Upper lobe of right lung (tissue), 1 donor: ENCODE measurements at regions not wholly inside any gene's neighbourhood (a gene's known extent, or its start where the extent isn't known, plus 50 kb on each side); places are given as distances from the start of the nearest gene placed in this dataset.

ENCODE experiments used
- ATAC-seq: fragments of 200-7000 bp; cut with Tn5 transposase; one replicate; pipeline ENCODE4 v1.9.1; 2020; ENCODE audit warnings: mild to moderate bottlenecking, moderate library complexity
- DNase-seq: peaks from one replicate; pipeline ENCODE4 v3.0.0-alpha.2; 2020
- H3K27ac ChIP-seq: fragments of 200-600 bp; one replicate; pipeline ENCODE4 v1.8.0; 2022
- H3K27me3 ChIP-seq: fragments of 200-600 bp; one replicate; pipeline ENCODE4 v1.8.0; 2022; ENCODE audit warnings: mild to moderate bottlenecking
- H3K36me3 ChIP-seq: fragments of 200-600 bp; one replicate; pipeline ENCODE4 v1.8.0; 2022
- H3K4me1 ChIP-seq: fragments of 200-600 bp; one replicate; pipeline ENCODE4 v1.8.0; 2022
- H3K4me3 ChIP-seq: fragments of 200-600 bp; one replicate; pipeline ENCODE4 v1.8.0; 2022; ENCODE audit warnings: mild to moderate bottlenecking
- H3K9me3 ChIP-seq: fragments of 200-600 bp; one replicate; pipeline ENCODE4 v1.8.0; 2022
- CTCF ChIP-seq: fragments of 200-600 bp; IDR thresholded peaks from one replicate; pipeline ENCODE4 v1.8.0; 2022; ENCODE audit warnings: antibody characterized with exemption
- intact Hi-C: fragments of 100-400 bp; cut with DNase I; formaldehyde crosslinking; loops from one replicate; pipeline ENCODE4 v1.11.0; 2022
- donor health status: DM: no; HTN: yes; CAD: no; lungs with severe emphysema.

- TF ChIP-seq CTCF: no peak
- DNase-seq: no peak
- Histone ChIP-seq H3K36me3 (no peaks in the 10 kb centered on the region), H3K4me1 (no peaks in the 10 kb centered on the region), H3K9me3 (peaks cover 12% of the 10 kb centered on the region), H3K27me3 (no peaks in the 10 kb centered on the region), H3K4me3 (no peak overlapping the region), H3K27ac (no peak overlapping the region)
- no peak for ATAC-seq
- intact Hi-C loops: loop anchor here (10.0 kb wide), 1 partner anchor 558 kb away; no protein-coding TSS in a partner anchor
Measured at GRCh38 chr11:15526859-15527450, 412.2 kb downstream of the INSC start.

- intact Hi-C loops: no loop called here
- no peak overlapping the region for H3K4me3 ChIP-seq
Measured at GRCh38 chr11:15532432-15532831, 417.7 kb downstream of the INSC start.

GRCh38 chr11:15534266-15534665 lies 419.5 kb downstream of the INSC start:
- TF ChIP-seq CTCF: no peak
- Histone ChIP-seq H3K27me3 (no peaks in the 10 kb centered on the region), H3K36me3 (no peaks in the 10 kb centered on the region), H3K27ac (no peak overlapping the region), H3K9me3 (no peaks in the 10 kb centered on the region), H3K4me1 (no peaks in the 10 kb centered on the region), H3K4me3 (no peak overlapping the region)
- intact Hi-C loops: no loop called here
- ATAC-seq (no peak), DNase-seq (no peak)

More at GRCh38 chr11:15532432-15532831, 417.7 kb downstream of the INSC start:
- H3K36me3 ChIP-seq: no peaks in the 10 kb centered on the region
- DNase-seq (no peak), ATAC-seq (no peak)
- no peaks in the 10 kb centered on the region for H3K27me3 ChIP-seq
- no peak overlapping the region for H3K27ac ChIP-seq
- no peak for TF ChIP-seq CTCF
- no peaks in the 10 kb centered on the region for H3K4me1 ChIP-seq
- no peaks in the 10 kb centered on the region for H3K9me3 ChIP-seq

GRCh38 chr11:15535414-15535813 lies 420.7 kb downstream of the INSC start:
- ATAC-seq (no peak), DNase-seq (no peak)
- Histone ChIP-seq H3K36me3 (no peaks in the 10 kb centered on the region), H3K9me3 (no peaks in the 10 kb centered on the region), H3K27me3 (no peaks in the 10 kb centered on the region), H3K4me1 (no peaks in the 10 kb centered on the region), H3K27ac (no peak overlapping the region), H3K4me3 (no peak overlapping the region)
- intact Hi-C loops: no loop called here
- no peak for TF ChIP-seq CTCF

- H3K36me3 ChIP-seq: no peaks in the 10 kb centered on the region
- H3K4me1 ChIP-seq: no peaks in the 10 kb centered on the region
- no peaks in the 10 kb centered on the region for H3K27me3 ChIP-seq
- H3K27ac ChIP-seq: no peak overlapping the region
- no peak overlapping the region for H3K4me3 ChIP-seq
- H3K9me3 ChIP-seq: no peaks in the 10 kb centered on the region
- intact Hi-C loops: no loop called here
- TF ChIP-seq CTCF: no peak
- ATAC-seq: no peak
- DNase-seq: no peak
Measured at GRCh38 chr11:15536438-15536837, 421.7 kb downstream of the INSC start.

- no peaks in the 10 kb centered on the region for H3K4me1 ChIP-seq
- no peak overlapping the region for H3K27ac ChIP-seq
- TF ChIP-seq CTCF: no peak
- intact Hi-C loops: no loop called here
- H3K4me3 ChIP-seq: no peak overlapping the region
- no peaks in the 10 kb centered on the region for H3K36me3 ChIP-seq
- no peak for DNase-seq
- H3K27me3 ChIP-seq: no peaks in the 10 kb centered on the region
- H3K9me3 ChIP-seq: no peaks in the 10 kb centered on the region
- ATAC-seq: no peak
Measured at GRCh38 chr11:15539645-15540044, 424.9 kb downstream of the INSC start.
